ENCODE measurements at regions not wholly inside any gene's neighbourhood (a gene's known extent, or its start where the extent isn't known, plus 50 kb on each side); places are given as distances from the start of the nearest gene placed in this dataset.

GRCh38 chr21:35226968-35227744, 178.1 kb upstream of the RUNX1 start:
- DNase-seq (ENCODE audit: low read depth in 2 of 2): no peak

DNA sequence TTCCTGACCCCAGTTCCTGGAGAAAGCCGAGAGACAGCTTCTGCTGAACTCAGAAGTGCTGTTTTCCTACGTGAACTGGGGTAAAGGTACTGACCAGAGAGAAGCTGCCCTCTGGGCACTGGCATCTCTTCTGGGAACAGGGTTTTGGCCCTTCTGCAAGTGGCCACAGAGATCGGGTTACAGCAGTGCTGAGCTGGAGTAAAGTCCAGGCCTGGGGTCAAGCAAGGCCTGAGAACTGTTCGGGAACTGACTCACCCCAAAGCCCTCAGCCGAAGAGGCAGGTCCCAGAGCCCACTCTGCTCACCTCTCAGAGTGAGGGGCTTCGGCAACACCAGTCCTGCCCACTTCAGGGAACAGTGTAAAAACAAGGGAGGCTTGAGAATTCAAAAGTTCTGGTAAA, 177.2 kb upstream of the RUNX1 start:
- no peak for DNase-seq (ENCODE audit: low read depth in 2 of 2)

DNA sequence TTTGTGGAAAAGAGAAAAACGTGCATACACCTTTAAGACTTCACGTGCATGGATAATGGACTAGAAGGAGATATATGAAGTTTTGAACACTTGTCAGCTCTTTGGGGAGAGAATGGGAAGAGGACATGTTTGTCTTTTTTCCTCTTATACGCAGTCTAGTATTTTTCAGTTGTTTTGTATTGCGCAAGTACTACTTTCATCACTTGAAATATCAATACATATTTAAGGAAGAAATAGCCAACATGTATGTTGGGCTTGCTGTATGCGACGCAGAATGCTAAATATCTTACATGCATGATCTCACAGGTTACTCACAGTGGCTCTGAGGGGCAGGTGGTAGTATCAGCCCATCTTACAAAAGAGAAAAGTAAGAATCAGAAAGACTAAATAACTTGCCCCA, 176.5 kb upstream of the RUNX1 start:
- no peak for DNase-seq (ENCODE audit: low read depth in 2 of 2)

DNA sequence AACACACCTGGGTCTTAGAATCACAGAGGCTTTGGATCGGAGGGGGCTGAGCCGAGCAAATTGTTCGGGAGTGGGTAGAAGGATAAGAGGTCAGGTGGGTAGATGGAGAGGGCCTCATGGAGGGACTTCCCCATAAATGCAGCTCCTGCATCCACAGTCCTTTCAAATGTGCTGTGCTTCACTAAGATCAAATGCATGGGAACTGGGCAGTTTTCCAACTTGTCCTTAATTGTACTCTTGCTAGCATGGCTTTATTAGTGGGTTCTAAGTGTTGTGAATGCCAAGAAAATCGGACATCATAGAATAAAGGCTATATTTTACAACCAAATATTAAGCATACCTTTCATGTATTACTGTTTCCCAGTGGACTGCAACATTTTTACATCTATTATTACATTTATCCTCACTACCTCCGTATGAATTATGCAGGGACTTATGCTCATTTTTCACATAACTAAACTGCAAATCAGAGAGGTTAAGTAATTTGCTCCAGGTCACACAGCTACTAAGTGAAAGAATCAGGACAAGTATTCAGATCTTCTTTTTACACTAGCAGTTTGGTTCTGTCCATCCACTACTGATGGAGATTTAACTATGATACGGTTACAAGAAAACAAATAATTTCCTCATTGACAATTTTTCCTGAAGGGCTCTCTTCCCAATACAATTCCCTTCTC, 174.5 kb upstream of the RUNX1 start:
- DNase-seq (ENCODE audit: low read depth in 2 of 2): no peak

- DNase-seq (ENCODE audit: low read depth in 2 of 2): no peak
Observed at GRCh38 chr21:35222541-35222941, 173.4 kb upstream of the RUNX1 start.

- no peak for DNase-seq (ENCODE audit: low read depth in 2 of 2)
Observed at GRCh38 chr21:35222021-35222420, 172.9 kb upstream of the RUNX1 start.

GRCh38 chr21:35220301-35220700, 171.2 kb upstream of the RUNX1 start:
- DNase-seq (ENCODE audit: low read depth in 2 of 2): no peak

GRCh38 chr21:35219719-35220118, 170.6 kb upstream of the RUNX1 start:
- DNase-seq (ENCODE audit: low read depth in 2 of 2): no peak

- no peak for DNase-seq (ENCODE audit: low read depth in 2 of 2)
Observed at GRCh38 chr21:35219291-35219690, 170.2 kb upstream of the RUNX1 start.

GRCh38 chr21:35217504-35218060, 168.5 kb upstream of the RUNX1 start:
- no peak for DNase-seq (ENCODE audit: low read depth in 2 of 2)

DNA sequence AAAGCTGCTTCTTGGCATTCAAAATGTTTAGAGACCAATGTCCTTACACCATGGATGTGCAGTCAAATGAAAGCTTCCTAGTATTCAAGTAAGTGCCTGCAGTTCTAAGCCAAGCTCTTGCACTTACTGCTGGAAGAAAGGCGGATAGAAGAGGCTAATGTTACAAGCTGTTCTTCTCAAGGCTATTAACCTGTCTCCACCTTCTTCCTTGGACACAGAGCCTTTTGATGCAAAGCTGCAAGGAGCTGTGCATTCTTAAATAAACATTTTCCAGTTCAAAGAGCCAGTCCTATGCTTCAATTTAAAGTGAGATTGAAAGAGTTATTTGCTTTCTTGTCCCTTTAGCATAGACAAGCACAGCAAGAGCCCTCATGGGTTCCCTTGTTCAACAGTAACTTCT, 167.9 kb upstream of the RUNX1 start:
- no peak for DNase-seq (ENCODE audit: low read depth in 2 of 2)

DNA sequence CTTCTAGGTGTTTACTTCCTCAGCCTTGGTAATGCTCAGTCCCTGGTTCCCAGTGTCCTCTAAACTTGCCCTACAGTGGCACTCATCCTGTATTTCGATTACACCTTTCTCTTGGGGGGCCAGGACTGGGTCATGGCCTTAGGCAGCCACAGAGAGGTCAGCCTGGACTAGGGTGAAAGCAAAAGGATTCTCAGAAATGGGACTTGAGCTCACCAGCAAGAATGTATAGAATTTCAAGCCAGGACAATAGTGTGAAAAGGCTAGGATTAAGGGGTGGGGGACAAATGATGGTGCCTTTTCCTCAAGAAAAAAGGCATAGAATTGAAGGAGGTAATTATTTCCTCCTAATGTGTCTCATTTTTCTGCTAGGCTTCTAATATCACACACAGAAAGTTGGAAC, 166.8 kb upstream of the RUNX1 start:
- no peak for DNase-seq (ENCODE audit: low read depth in 2 of 2)

DNA sequence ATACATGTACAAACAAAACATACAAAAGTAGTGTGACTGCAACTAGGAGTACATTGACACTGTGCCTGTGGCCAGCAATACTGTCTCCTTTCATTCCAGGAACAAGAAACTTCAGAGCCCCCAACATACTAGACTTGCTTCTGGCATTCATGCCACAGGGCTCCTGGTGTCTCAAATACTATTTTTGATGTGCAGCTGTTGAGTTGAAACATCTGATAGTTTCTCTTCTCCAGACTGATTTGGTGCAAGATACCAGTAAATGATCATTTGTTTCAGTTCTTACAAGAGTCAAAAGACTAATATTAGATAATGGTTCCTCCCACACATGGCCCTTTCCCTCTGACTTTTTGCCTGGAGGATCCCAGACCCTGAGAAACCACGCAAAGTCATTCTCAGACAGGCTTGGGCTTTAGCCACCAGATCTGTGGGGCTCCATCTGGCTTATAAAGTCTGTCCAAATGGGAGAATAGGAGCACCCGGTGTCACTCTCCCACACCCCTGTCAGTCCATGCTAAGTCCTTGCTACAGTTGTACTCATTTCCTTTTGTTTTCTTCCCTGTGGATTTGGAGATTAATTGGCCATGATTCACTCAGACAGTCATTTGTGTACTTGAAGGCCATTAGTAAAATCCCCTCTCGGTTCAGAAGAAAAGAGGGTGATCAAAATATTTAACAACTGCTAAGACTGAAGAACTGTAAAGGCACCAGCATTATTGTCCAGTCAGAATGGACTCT, 163.5 kb upstream of the RUNX1 start:
- no peak for DNase-seq (ENCODE audit: low read depth in 2 of 2)

DNA sequence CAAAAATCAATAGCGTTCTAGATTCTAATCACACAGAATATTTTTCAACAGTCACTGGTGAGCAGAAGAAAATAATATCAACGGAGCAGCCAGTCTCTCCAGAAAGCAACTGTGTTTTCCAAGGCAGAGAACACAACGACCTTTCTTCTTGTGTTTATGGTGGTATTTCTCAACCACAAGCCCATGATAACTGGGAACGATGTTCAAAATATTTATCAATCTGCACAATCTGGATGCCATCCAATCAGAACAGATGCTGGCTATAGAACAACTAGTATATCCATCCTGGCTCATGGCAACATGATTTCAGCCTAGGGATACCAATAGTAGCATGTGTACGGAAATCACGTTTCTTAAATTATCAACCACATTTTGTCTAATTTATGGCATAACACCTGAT, 162.7 kb upstream of the RUNX1 start:
- no peak for DNase-seq (ENCODE audit: low read depth in 2 of 2)

DNA sequence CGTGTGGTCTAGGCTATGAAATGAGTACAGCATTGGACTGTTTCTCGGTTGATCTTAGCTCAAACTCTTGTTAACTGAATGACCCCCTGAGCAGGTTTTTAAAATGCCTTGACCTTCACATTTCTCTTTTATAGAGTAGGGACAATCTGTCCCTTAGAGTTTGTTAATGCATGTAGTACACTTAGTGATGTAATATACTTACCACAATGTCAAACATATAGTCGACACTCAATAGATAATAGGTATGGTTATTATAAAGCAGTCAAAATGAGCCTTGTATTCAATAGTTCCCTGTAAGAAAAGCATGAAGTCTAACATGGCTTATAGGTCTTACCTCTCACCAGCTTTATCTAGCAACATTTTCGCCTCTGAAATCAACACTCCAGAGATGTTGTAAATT, 161.0 kb upstream of the RUNX1 start:
- DNase-seq (ENCODE audit: low read depth in 2 of 2): no peak

DNA sequence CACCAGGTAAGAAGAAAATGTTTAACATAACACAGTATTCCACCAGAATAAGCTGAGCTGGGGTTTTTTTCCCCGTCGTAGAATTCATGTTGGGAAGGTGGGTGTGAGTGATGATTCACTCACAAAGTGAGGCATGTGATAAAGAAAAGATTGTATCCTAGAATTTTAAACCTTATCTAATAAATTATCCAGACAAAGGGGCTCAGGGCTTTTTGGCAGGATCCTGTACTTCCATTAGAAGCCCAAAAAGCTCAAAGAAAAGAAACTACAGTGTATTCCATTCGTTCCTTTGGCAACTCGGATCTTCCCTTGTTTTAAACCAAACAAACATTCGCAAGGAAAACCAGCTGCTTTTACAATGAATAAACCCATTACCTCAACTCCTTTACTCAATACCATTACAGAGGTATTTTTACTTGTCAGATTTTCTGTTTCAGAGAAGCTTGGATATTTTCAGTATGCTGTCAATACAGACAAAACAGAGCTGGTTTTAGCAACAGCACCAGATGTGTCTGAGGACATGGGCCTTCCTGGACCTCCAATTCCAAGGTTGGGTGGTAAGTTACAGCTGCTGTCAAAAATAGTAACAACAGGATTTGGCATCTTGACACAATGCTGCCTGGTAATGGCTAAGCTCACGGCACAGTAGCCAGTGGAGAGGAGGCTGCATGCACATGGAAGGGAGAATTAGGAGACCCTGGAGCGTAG, 159.9 kb upstream of the RUNX1 start:
- DNase-seq (ENCODE audit: low read depth in 2 of 2): no peak

GRCh38 chr21:35208104-35208503, 159.0 kb upstream of the RUNX1 start:
- DNase-seq (ENCODE audit: low read depth in 2 of 2): no peak

GRCh38 chr21:35207322-35207721, 158.2 kb upstream of the RUNX1 start:
- DNase-seq (ENCODE audit: low read depth in 2 of 2): no peak

DNA sequence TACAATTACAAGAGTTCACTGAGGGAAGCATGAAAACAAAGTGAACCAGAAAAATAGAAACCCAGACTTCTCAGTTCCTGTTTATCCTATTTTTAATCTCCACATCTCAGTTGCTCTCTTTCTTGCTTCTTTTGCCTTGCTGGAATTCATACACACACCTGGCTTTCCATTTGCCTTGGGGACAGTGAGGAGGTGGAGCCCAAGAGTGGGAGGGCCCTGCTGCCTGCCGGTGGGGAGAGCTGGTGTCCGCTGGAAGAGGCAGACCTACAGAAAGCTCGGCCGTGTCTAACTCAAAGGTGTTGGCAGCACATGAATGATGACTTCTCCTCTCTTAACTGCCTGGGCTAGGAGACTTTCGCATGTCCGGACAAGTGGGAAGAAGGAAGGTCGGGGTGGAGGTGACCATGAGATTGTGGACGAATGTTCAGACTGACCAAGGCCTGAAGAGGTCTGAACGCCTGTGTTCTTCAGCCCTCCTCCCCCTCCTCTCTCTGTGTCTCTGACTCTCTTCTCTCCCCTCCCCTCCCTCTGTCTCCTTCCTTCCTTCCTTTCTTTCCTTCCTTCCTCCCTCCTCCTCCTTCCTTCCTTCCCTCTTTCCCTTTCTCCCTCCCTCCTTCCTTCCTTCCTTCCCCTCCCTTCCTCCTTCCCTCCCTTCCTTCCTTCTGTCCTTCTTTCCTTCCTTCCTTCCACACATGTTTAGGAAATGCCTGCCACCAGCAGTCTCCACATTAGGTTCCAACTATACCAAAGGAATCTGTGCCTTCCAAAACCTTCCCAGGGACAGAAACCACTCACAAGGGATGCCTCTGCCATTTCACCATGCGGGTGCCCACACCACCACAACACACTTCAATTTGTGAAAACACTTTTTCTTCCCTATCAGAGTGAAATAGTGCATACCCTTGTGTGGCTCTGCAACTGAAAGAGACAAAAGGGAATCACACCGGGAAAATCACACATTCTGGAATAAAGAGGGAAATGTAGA, 157.3 kb upstream of the RUNX1 start:
- DNase-seq (ENCODE audit: low read depth in 2 of 2): no peak

DNA sequence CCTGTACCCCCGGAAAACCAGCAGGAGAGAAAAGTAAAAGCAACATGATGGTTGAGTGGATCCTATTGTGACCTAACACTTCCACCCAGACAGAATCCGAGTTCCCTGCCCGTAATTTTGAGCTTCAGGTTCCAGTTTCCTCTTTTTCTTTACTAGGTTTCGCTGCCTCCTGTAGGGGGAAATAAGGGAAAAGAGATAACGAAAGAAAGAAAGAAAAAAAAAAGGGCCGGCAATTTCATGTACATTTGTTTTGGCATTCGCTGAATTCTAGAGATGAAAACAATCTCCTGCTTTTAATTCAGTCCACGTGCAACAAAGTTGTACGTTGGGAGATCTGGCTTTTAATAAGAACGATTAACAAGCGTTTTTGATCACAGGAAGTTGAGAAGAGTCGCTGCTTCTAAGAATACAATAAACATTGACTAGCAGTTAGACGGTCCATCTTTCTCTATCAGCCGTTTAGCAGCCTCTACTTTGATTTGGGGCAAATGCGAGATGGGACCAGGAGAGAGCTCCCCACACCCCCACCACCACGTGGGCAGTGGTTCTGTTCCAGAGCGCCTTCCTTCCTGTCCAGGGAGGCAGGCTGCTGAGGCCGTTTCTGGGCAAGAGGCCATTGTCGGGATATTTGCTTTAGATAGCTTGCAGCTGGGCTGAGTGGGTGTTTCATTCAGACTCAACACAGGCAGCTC, 155.9 kb upstream of the RUNX1 start:
- DNase-seq (ENCODE audit: low read depth in 2 of 2): no peak

Data from stimulated activated CD8-positive, alpha-beta memory T cell treated with anti-CD3 and anti-CD28 coated beads, Interleukin-2, amount 100 ng/mL, for 1 hour (primary cell).